ENCODE measurements at regions not wholly inside any gene's neighbourhood (a gene's known extent, or its start where the extent isn't known, plus 50 kb on each side); places are given as distances from the start of the nearest gene placed in this dataset.

GRCh38 chr16:54340531-54340930, 53.9 kb upstream of the IRX3 start:
- no peak for TF ChIP-seq CTCF (IDR thresholded peaks at IDR 0.05)
- Mint-ChIP-seq H3K4me3 (no peak overlapping the region), H3K27ac (no peak overlapping the region), H3K9me3 (no peaks in the 10 kb centered on the region), H3K4me1 (ENCODE audit: low read depth) (peaks cover 15% of the 10 kb centered on the region), H3K36me3 (ENCODE audit: low read depth) (no peaks in the 10 kb centered on the region), H3K27me3 (ENCODE audit: insufficient read depth) (peaks cover 15% of the 10 kb centered on the region)
- no peak for DNase-seq

- Mint-ChIP-seq H3K4me1 (ENCODE audit: low read depth) (peaks cover 13% of the 10 kb centered on the region), H3K9me3 (no peaks in the 10 kb centered on the region), H3K27me3 (ENCODE audit: insufficient read depth) (peaks cover 16% of the 10 kb centered on the region), H3K4me3 (no peak overlapping the region), H3K36me3 (ENCODE audit: low read depth) (no peaks in the 10 kb centered on the region), H3K27ac (no peak overlapping the region)
- DNase-seq = no peak
- no peak for TF ChIP-seq CTCF (IDR thresholded peaks at IDR 0.05)
Observed at GRCh38 chr16:54336631-54337204, 50.1 kb upstream of the IRX3 start.

Measured in HFFc6 (cell line).